Activated naive CD8-positive, alpha-beta T cell treated with anti-CD3 and anti-CD28 coated beads, Interleukin-2, amount 50 U/mL, for 24 hours (primary cell): ENCODE measurements at regions not wholly inside any gene's neighbourhood (a gene's known extent, or its start where the extent isn't known, plus 50 kb on each side); places are given as distances from the start of the nearest gene placed in this dataset.
"Not testable (repeated sequence)": the region's sequence is repeated elsewhere in the genome, so short reads cannot be mapped to it uniquely, and the experiment has no call there.

ENCODE experiments used
- ATAC-seq: fragments of 150-1000 bp; cut with Tn5 transposase; one replicate; pipeline ENCODE4 v1.10.0; 2021
- DNase-seq: peaks from one replicate; pipeline ENCODE4 v3.0.0; 2021
- H3K27ac Mint-ChIP-seq: one replicate; pipeline ENCODE4 v1.8.0; 2021; ENCODE audit warnings: mild to moderate bottlenecking, mixed read lengths
- H3K27me3 Mint-ChIP-seq: one replicate; pipeline ENCODE4 v1.8.0; 2021; ENCODE audit warnings: mixed read lengths
- H3K36me3 Mint-ChIP-seq: one replicate; pipeline ENCODE4 v1.8.0; 2021; ENCODE audit warnings: low read depth, mixed read lengths
- H3K4me1 Mint-ChIP-seq: one replicate; pipeline ENCODE4 v1.8.0; 2021; ENCODE audit warnings: mixed read lengths
- H3K4me3 Mint-ChIP-seq: one replicate; pipeline ENCODE4 v1.8.0; 2021; ENCODE audit warnings: mild to moderate bottlenecking, moderate library complexity, mixed read lengths
- H3K9me3 Mint-ChIP-seq: one replicate; pipeline ENCODE4 v1.8.0; 2021; ENCODE audit warnings: mixed read lengths

GRCh38 chr20:25863536-25864325, 167.1 kb upstream of the ZNF337 start:
- H3K36me3 Mint-ChIP-seq: no peaks in the 10 kb centered on the region

DNA sequence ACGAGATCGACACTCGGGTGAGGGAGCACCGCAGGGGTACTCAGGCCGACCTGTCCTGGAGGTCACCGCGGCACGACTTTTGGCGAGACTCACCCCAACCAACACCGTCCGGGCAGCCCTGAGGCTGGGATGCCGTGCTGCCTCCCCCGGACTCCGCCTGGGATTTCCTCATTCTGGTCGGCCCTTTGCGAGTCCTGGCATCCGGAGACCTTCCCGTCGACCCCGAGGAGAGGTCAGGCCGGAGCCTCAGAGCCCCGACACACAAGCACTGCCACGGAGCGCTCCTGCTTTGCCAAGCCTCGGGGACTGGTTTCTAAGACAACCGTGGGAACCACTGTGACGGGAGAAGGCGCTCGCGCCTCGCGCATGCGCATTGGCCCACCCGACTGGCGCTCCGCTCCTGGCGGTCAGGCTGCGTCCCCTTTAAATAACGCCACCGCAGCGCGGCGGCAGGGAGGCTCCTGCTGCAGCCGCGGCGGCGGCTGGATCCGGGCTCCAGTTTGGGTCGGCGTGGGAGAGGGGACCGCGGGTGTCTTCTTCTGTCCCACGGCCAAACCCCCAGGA, 166.4 kb upstream of the ZNF337 start:
- Mint-ChIP-seq H3K27me3 (peaks cover 79% of the 10 kb centered on the region), H3K4me3 (peak overlapping the region; percentile 68), H3K27ac (peak overlapping the region; percentile 20), H3K4me1 (peaks cover 44% of the 10 kb centered on the region)
- H3K9me3 Mint-ChIP-seq, H3K36me3 Mint-ChIP-seq, ATAC-seq: not testable (repeated sequence)
- DNase-seq: peak; percentile 84

More at GRCh38 chr20:25863536-25864325, 167.1 kb upstream of the ZNF337 start:
- Mint-ChIP-seq H3K27ac (no peak overlapping the region), H3K27me3 (peaks cover 80% of the 10 kb centered on the region), H3K4me3 (peak overlapping the region; percentile 68), H3K4me1 (peaks cover 42% of the 10 kb centered on the region), H3K9me3 (peaks cover 4% of the 10 kb centered on the region)
- ATAC-seq: no peak
- DNase-seq: no peak

DNA sequence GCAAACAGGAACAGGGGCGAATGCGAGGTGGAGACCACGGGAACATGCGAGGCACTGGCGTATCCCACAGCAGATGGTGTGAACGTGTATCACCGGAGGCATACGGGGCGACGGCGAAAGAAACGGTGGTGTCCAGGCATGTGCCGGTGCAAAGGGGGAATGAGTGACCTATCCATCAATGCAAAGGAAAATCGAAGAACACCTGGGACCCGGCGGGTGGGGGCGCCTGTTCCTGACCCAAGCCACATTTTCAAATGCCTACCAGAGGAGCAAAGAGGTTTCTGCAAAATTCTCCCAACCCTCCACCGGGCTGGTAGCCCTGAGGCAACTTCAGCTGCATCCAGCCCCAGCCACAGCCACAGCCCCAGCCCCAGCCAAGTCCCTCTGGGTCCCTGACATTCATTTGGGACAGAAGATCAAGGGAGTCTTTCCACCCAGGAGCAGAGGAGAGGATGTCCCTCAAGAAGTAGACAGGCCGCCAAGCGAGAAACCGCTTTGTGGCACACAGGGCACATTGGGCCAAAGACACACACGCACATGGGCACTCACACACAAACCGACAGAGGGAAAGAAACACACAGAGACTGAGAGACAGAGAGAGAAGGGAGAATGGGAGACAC, 164.0 kb upstream of the ZNF337 start:
- peak overlapping the region; percentile 68 for H3K4me3 Mint-ChIP-seq
- peaks cover 4% of the 10 kb centered on the region for H3K9me3 Mint-ChIP-seq
- peaks cover 39% of the 10 kb centered on the region for H3K4me1 Mint-ChIP-seq
- H3K27me3 Mint-ChIP-seq: peaks cover 75% of the 10 kb centered on the region
- DNase-seq (no peak), ATAC-seq (no peak)
- H3K27ac Mint-ChIP-seq: no peak overlapping the region
- no peaks in the 10 kb centered on the region for H3K36me3 Mint-ChIP-seq

DNA sequence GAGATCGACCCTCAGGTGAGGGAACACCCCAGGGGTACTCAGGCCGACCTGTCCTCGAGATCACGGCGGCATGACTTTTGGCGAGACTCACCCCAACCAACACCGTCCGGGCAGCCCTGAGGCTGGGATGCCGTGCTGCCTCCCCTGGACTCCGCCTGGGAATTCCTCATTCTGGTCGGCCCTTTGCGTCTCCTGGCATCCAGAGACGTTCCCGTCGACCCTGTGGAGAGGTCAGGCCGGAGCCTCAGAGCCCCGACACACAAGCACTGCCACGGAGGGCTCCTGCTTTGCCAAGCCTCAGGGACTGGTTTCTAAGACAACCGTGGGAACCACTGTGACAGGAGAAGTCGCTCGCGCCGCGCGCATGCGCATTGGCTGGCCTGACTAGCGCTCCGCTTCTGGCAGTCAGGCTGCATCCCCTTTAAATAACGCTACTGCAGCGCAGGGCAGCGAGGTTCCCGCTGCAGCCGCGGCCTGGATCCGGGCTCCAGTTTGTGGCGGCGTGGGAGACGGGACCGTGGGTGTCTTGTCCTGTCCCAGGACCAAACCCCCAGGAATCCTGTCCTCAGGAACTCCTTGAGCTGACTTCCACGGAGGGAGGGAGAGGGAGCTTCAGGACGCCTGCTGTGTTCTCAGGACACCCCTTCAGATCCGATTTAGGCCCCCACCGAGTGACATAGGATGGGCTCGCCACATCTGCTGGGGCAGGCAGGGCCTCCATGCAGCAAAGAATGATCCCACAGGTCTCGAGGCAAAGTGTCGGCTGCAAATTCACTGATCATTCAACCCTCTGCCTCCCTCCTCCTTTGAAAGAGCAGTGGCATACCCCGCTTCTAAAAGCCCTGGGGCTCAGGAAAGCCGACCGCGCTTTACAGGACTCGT, 163.2 kb upstream of the ZNF337 start:
- H3K27me3 Mint-ChIP-seq: peaks cover 68% of the 10 kb centered on the region

GRCh38 chr20:25858495-25859425, 162.1 kb upstream of the ZNF337 start:
- H3K4me1 Mint-ChIP-seq: peaks cover 34% of the 10 kb centered on the region
- H3K27me3 Mint-ChIP-seq: peaks cover 68% of the 10 kb centered on the region
- no peak for DNase-seq
- H3K4me3 Mint-ChIP-seq: no peak overlapping the region
- no peak overlapping the region for H3K27ac Mint-ChIP-seq
- ATAC-seq: no peak
- peaks cover 4% of the 10 kb centered on the region for H3K9me3 Mint-ChIP-seq
- H3K36me3 Mint-ChIP-seq: peaks cover 1% of the 10 kb centered on the region

More for the DNA sequence above, 163.2 kb upstream of the ZNF337 start:
- Mint-ChIP-seq H3K4me3 (no peak overlapping the region), H3K9me3 (peaks cover 4% of the 10 kb centered on the region), H3K27ac (no peak overlapping the region), H3K36me3 (no peaks in the 10 kb centered on the region), H3K4me1 (peaks cover 31% of the 10 kb centered on the region)
- DNase-seq (peak; percentile 73), ATAC-seq (peak; percentile 55)

- H3K4me1 Mint-ChIP-seq: peaks cover 32% of the 10 kb centered on the region
- not testable (repeated sequence) for ATAC-seq, H3K9me3 Mint-ChIP-seq, H3K36me3 Mint-ChIP-seq, H3K4me3 Mint-ChIP-seq, H3K27ac Mint-ChIP-seq, DNase-seq
- H3K27me3 Mint-ChIP-seq: peaks cover 65% of the 10 kb centered on the region
These were observed 160.6 kb upstream of the ZNF337 start for GRCh38 chr20:25857091-25857788.

GRCh38 chr20:25856256-25856884, 159.7 kb upstream of the ZNF337 start:
- Mint-ChIP-seq H3K4me3 (no peak overlapping the region), H3K27ac (no peak overlapping the region), H3K4me1 (peaks cover 25% of the 10 kb centered on the region), H3K9me3 (no peaks in the 10 kb centered on the region), H3K36me3 (peaks cover 1% of the 10 kb centered on the region), H3K27me3 (peaks cover 57% of the 10 kb centered on the region)
- ATAC-seq: no peak
- no peak for DNase-seq

DNA sequence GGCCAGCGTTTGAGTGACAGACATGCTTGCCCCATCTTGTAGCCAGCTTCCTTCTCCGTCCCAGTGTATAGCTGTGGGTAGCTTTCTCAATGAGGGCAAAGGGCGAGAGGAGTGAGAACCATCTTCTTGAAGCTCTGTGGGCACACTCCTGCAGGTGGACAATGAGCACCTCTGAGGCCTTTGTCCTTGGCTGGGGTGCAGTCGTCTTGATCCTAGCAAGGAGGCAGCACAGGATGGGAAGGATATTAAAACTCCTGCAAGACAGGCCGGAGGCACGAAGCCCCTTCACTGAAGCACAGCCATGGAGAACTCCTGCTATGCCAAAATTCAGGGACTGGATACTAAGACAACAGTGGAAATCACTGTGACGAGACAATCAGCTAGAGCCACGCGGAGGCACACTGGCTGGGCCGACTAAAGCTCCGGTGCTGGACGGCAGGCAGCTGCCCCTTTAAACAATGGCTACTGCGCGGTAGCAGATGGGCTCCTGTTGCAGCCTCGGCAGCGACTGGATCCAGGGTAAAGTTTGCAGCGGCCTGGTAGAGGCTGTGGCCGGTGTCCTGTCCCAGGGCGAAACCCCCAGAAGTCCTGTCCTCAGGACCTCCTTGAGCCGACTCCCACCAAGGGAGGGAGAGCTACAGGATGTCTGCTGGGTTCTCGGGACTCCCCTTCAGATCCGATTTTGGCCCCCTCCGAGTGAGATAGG, 159.0 kb upstream of the ZNF337 start:
- DNase-seq, H3K36me3 Mint-ChIP-seq, H3K9me3 Mint-ChIP-seq, ATAC-seq, H3K27ac Mint-ChIP-seq, H3K4me3 Mint-ChIP-seq: not testable (repeated sequence)
- Mint-ChIP-seq H3K27me3 (peaks cover 50% of the 10 kb centered on the region), H3K4me1 (peaks cover 20% of the 10 kb centered on the region)

DNA sequence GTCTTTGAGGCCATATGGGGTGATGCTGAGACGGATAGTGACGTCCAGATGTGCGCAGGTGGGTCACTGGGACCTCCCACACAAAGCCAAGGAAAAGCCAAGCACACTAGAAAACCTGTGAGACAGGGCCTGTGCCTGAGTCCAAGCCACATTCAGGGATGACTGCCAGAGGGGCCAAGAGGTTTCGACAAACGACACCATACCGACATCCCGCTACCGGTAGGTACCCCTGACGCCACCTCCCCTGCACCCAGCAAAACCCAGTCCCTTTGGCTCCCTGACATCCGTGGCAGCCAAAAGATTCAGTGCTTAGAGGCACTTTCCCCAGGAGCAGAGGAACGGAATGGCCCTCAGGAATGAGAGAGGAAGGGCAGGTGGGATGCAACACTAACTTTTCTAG, 158.0 kb upstream of the ZNF337 start:
- H3K9me3 Mint-ChIP-seq, H3K4me3 Mint-ChIP-seq, H3K27ac Mint-ChIP-seq, ATAC-seq, DNase-seq, H3K36me3 Mint-ChIP-seq: not testable (repeated sequence)
- H3K27me3 Mint-ChIP-seq: peaks cover 42% of the 10 kb centered on the region
- peaks cover 17% of the 10 kb centered on the region for H3K4me1 Mint-ChIP-seq

DNA sequence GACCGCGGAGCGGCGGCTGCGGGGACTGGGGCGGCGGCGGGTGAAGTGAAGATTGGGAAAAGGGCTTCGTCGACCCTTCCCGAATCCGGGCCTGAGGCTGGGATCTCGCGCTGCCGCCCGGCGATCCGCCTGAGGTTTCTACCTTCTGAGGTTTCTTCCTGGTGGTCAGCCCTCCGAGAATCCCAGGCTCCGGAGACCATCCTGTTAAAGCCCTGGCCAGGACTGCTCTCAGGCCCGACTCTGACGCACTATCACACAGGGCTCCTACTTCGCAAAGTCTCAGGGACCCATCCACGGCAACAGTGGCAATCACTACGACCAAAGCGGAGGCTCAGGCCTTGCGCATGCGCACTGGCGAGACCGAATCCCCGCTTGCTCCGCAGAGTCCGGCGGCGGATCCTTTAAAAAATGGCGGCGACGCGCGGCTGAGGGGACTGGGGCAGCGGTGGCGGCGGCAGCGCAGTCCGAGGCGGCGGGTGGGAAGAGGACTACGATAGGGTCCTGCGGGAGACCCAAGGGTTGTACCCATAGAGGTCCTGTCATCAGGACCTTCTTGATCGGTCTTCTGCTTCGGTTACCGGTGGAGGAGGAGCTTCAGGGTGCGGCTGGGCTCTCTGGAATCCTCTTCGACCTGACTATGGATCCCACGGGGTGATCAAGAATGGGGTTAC, 157.2 kb upstream of the ZNF337 start:
- DNase-seq: peak; percentile 80
- Mint-ChIP-seq H3K4me3 (peak overlapping the region; percentile 81), H3K4me1 (peaks cover 15% of the 10 kb centered on the region), H3K27me3 (peaks cover 34% of the 10 kb centered on the region), H3K27ac (peak overlapping the region; percentile 68)
- H3K9me3 Mint-ChIP-seq, H3K36me3 Mint-ChIP-seq: not testable (repeated sequence)
- peak; percentile 74 for ATAC-seq

GRCh38 chr20:25852968-25853717, 156.5 kb upstream of the ZNF337 start:
- not testable (repeated sequence) for H3K36me3 Mint-ChIP-seq, DNase-seq, H3K27ac Mint-ChIP-seq, H3K9me3 Mint-ChIP-seq
- Mint-ChIP-seq H3K4me1 (peaks cover 12% of the 10 kb centered on the region), H3K27me3 (peaks cover 32% of the 10 kb centered on the region), H3K4me3 (peak overlapping the region; percentile 81)
- ATAC-seq: peak; percentile 22
